ENCODE measurements at regions not wholly inside any gene's neighbourhood (a gene's known extent, or its start where the extent isn't known, plus 50 kb on each side); places are given as distances from the start of the nearest gene placed in this dataset.

- TF ChIP-seq CTCF (conservative IDR thresholded peaks at IDR 0.05 in 1 of 2, IDR thresholded peaks at IDR 0.05 in 1 of 2; ENCODE audit: low read depth in 1 of 2, low read length in 2 of 2) (no peak), EZH2 (IDR thresholded peaks at IDR 0.05; ENCODE audit: low read length, missing control alignments) (no peak)
These were observed 280.8 kb downstream of the C12orf75 start for GRCh38 chr12:105611340-105611739.

All from fibroblast of lung (primary cell).